ENCODE measurements at regions not wholly inside any gene's neighbourhood (a gene's known extent, or its start where the extent isn't known, plus 50 kb on each side); places are given as distances from the start of the nearest gene placed in this dataset.

GRCh38 chr10:100661520-100661919 is 83.9 kb upstream of the PAX2 start:
- H3K9ac ChIP-seq (ENCODE audit: low read depth, low read length): no peak overlapping the region
- no peak overlapping the region for H2AK9ac ChIP-seq (replicated peaks; ENCODE audit: low read depth, low read length, poor library complexity)
- peaks cover 64% of the 10 kb centered on the region for H3K27me3 ChIP-seq (ENCODE audit: control insufficient read depth, insufficient read depth, low read length)
- no peaks in the 10 kb centered on the region for H3K9me1 ChIP-seq (ENCODE audit: insufficient read depth, low read length)
- CTCF ChIA-PET: no interaction called here
- BruUV-seq (replicated peaks): no TSS peak
- no peak overlapping the region for H4K8ac ChIP-seq (ENCODE audit: low read depth in 2 of 2, low read length in 2 of 2)
- no peak overlapping the region for H2BK20ac ChIP-seq (ENCODE audit: low read depth, low read length)
- no peak overlapping the region for H3K4ac ChIP-seq (ENCODE audit: low read depth, low read length)
- no peak overlapping the region for H3K4me2 ChIP-seq (ENCODE audit: low read depth, low read length)
- 55% methylated on average over 4 of the region's 13 CpGs; no CpG with 5 or more reads in 1 of the 2 experiments for WGBS, 2 experiments (ENCODE audit: extremely low coverage in 2 of 2, insufficient read length in 1 of 2)
- no peak overlapping the region for H4K91ac ChIP-seq (ENCODE audit: insufficient read depth, low read depth, low read length)
- no peak overlapping the region for H3K23ac ChIP-seq (ENCODE audit: low read depth, low read length)
- H3K14ac ChIP-seq (replicated peaks; ENCODE audit: low read depth, low read length): no peak overlapping the region
- H4K20me1 ChIP-seq (ENCODE audit: insufficient read depth, low read length): no peaks in the 10 kb centered on the region
- H2AK5ac ChIP-seq (ENCODE audit: low read depth, low read length): no peak overlapping the region
- no peak overlapping the region for H2AFZ ChIP-seq (replicated peaks; ENCODE audit: low read length, poor library complexity)
- H3K27ac ChIP-seq (ENCODE audit: insufficient read depth, low read length): no peak overlapping the region
- H2BK5ac ChIP-seq (ENCODE audit: low read depth, low read length, poor library complexity, severe bottlenecking): no peak overlapping the region
- no peak overlapping the region for H2BK15ac ChIP-seq (ENCODE audit: low read depth, low read length)
- intact Hi-C loops (cut with micrococcal nuclease) (no loop called here), dilution Hi-C loops (cut with HindIII; ENCODE audit: low sequenced_read_pairs, unreplicated experiment) (no loop called here), in situ Hi-C loops (cut with MboI; ENCODE audit: low sequenced_read_pairs) (no loop called here)
- ATAC-seq (ENCODE audit: low read depth) (no peak), DNase-seq (no peak)
- no peak overlapping the region for H3K4me3 ChIP-seq (ENCODE audit: insufficient read depth, low read depth, low read length)
- H2BK120ac ChIP-seq (ENCODE audit: low read depth, low read length): no peak overlapping the region
- H4K5ac ChIP-seq (ENCODE audit: low read depth, low read length): no peak overlapping the region
- TF ChIP-seq RCOR1 (IDR thresholded peaks at IDR 0.05; ENCODE audit: insufficient replicate concordance, low read length): no peak
- no peak for TF ChIP-seq NFE2L2 (IDR thresholded peaks at IDR 0.05; ENCODE audit: low read depth, low read length)
- no peak for TF ChIP-seq RAD21 (IDR thresholded peaks at IDR 0.05; ENCODE audit: low read length)
- no peak for TF ChIP-seq ELK1 (IDR thresholded peaks at IDR 0.05; ENCODE audit: borderline replicate concordance, low read depth, low read length)
- TF ChIP-seq MAFK (IDR thresholded peaks at IDR 0.05; ENCODE audit: low read depth, low read length): no peak
- TF ChIP-seq MAZ (IDR thresholded peaks at IDR 0.05; ENCODE audit: borderline replicate concordance, low read depth, low read length): no peak
- no peak for TF ChIP-seq CEBPB (IDR thresholded peaks at IDR 0.05; ENCODE audit: low read depth, low read length)
- no peak for TF ChIP-seq BHLHE40 (IDR thresholded peaks at IDR 0.05; ENCODE audit: low read depth, low read length)
- no peak for TF ChIP-seq MXI1 (IDR thresholded peaks at IDR 0.05; ENCODE audit: borderline replicate concordance, low read depth, low read length)
- TF ChIP-seq POLR2A (IDR thresholded peaks at IDR 0.05; ENCODE audit: low read depth, low read length): no peak
- no peak for TF ChIP-seq CHD1 (IDR thresholded peaks at IDR 0.05; ENCODE audit: low read depth, low read length)
- TF ChIP-seq, protein P1, sequence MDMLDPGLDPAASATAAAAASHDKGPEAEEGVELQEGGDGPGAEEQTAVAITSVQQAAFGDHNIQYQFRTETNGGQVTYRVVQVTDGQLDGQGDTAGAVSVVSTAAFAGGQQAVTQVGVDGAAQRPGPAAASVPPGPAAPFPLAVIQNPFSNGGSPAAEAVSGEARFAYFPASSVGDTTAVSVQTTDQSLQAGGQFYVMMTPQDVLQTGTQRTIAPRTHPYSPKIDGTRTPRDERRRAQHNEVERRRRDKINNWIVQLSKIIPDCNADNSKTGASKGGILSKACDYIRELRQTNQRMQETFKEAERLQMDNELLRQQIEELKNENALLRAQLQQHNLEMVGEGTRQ (IDR thresholded peaks at IDR 0.05; ENCODE audit: low read depth, low read length): no peak
- TF ChIP-seq CTCF (conservative IDR thresholded peaks at IDR 0.05; ENCODE audit: low read depth, low read length): no peak
- no peak for TF ChIP-seq SMC3 (IDR thresholded peaks at IDR 0.05; ENCODE audit: low read depth, low read length)
- TF ChIP-seq RFX5 (IDR thresholded peaks at IDR 0.05; ENCODE audit: low read depth, low read length): no peak
- TF ChIP-seq FOS (IDR thresholded peaks at IDR 0.05; ENCODE audit: low read depth, low read length): no peak
- no peaks in the 10 kb centered on the region for H3K36me3 ChIP-seq (ENCODE audit: control insufficient read depth, insufficient read depth, low read length)
- H3K9me3 ChIP-seq (ENCODE audit: control insufficient read depth, insufficient read depth, low read length): peaks cover 4% of the 10 kb centered on the region; the same call in 1 of the 2 replicates
- H3K79me1 ChIP-seq (ENCODE audit: low read depth in 1 of 2, low read length in 2 of 2): no peaks in the 10 kb centered on the region
- no peak overlapping the region for H3K18ac ChIP-seq (ENCODE audit: low read depth, low read length)
- no peak overlapping the region for H3K56ac ChIP-seq (ENCODE audit: extremely low read depth, insufficient read depth, low read length)
- H3K4me1 ChIP-seq (ENCODE audit: control insufficient read depth, insufficient read depth, low read length): no peaks in the 10 kb centered on the region
- POLR2A ChIA-PET (ENCODE audit: unreplicated experiment): no interaction called here
